CD4-positive, alpha-beta T cell treated with Interleukin-21 for 1 hour (primary cell): ENCODE measurements at regions not wholly inside any gene's neighbourhood (a gene's known extent, or its start where the extent isn't known, plus 50 kb on each side); places are given as distances from the start of the nearest gene placed in this dataset.
A peak's percentile ranks its signal among the peaks of the same experiment; 100 is the strongest.
"Not testable (repeated sequence)": the region's sequence is repeated elsewhere in the genome, so short reads cannot be mapped to it uniquely, and the experiment has no call there.

Source experiments
- DNase-seq: peaks from one replicate; pipeline ENCODE4 v3.0.0-alpha.2; 2020

DNA sequence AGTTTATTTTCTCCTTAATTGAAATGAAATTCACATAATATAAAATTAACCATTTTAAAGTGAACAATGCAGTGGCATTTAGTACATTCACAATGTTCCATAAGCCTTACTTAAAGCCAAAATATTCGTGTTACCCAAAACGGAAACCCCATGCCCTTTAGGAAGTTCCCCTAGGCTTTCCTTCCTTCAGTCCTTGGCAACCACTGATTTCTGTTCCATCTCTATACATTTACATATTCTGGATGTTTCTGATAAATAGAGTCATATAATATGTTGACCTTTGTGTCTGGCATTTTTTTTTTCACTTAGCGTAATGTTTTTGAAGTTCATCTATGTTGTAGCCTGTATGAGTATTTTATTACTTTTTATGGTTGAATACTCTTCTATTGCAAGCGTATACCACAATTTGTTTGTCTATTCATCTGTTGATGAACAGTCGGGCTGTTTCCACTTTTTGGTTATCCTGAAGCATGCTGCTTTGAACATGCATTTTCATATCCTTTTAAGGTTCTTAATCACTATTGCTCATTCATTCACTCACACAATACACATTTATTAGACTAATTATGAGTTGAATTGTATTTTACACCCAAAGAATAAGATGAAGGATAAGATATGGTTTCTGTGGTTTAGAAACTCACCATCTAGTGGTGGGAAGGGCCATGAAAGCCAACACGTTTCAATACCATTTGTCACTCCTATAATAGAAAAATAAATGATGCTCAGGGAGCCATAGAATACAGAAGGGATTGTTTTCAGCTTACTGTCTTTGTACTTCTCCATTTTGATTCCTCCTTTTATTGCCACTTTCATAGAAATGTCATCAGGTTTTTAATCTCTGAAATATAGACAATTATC is 408.2 kb upstream of the CBLB start:
- no peak for DNase-seq

DNA sequence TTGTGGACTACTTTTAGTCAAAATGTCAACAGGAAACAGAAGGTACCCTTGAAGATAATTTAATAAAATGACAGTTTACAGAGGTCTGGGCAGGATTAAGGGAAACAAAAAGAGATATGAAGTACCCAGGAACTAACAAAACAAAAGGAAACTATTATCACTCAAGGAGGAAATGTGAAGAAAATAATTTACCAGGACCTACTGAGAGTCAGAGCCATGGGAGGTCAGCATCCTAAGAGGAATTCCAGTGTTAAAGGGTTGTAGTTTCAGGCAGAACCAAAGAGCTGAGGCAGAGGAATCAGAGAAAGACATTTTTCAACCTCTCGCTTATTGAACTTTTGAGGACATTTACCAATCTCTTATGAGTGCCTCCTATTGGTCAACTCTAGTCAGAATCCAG is 408.9 kb upstream of the CBLB start:
- no peak for DNase-seq

DNA sequence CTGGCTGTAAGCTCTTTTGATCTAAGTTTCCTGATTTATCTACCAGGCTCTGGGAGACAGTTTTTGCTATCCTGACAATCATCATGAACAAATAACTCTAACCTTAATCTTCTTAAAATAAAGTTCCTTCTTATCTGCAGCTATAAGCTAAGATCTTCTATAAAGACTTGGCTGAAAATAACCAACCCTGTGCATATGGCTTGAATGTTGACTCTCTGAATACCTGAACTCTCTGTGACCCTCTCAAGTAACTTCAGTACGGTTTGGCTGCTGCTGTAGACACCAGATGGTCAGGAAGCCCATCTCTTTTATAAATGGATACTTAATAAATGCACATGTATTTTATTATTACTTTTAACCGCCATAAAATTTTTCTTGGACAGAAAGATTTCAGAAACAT is 412.4 kb upstream of the CBLB start:
- no peak for DNase-seq

DNA sequence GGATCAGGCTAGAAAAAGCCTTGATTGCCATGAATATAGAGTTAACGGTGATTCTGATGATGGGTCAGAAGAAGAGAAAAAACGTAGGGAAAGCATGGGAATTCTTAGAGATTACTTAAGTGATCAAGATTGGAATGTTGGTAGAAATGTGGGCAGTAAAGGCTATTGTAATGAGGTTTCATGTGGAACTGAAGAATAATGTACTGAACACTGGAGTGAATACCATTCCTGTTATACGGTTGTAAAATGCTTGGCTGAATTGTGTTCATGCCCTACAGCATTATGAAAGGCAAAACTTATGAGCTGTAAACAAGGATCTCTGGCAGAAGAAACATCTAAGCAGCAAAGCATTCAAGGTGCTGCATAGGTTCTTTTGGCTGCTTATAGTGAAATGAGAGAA is 414.1 kb upstream of the CBLB start:
- DNase-seq: no peak

DNA sequence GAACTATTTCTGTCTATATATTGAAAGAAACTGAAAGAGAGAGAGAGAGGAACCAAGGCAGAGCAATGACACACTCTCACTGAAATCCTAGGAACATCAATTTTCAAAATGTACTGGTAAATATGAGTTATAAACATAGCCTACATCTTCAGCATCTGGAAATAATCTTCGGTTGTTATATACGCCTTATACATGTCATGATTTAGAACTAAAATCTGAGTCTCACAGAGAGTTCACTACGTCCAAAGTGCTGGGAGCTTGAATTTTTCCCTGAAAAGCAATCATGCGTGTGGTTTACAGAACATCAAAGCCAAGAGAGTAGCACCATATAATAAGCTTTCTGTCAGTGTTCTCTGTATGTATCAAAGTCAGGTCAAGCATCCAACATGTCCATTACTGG is 420.0 kb upstream of the CBLB start:
- DNase-seq: no peak

DNA sequence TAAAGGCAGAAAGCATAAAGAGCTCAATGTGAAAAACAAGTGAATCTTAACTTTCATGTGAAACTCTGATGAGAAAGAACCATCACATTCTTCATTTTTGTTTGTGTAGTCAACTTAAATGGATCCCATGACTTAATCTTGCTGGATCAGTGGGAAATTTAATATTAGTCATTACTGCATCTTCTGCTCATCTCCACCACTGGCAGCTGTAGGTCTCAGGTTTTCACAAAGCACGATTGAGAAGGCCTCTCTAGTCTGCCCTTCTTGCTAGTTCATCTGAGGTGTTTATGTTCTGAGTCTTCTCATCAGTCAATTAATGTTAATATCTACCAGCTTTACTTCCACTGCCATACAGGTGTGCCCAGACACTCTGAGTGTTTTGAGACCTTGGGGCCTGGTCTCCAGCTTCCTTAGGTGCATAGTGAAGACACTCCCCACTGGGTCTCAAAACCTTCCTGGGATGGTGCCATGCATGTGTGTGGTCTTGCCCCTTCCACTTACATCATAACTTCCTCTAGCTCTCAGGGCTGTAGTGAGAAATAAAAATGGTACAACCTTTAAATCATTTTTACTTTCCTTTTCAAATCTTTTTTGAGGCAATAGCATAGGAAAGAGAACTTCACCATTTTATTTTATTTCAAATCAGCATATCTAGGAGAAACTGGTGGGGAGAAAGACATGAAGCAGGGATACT is 421.6 kb upstream of the CBLB start:
- no peak for DNase-seq

DNA sequence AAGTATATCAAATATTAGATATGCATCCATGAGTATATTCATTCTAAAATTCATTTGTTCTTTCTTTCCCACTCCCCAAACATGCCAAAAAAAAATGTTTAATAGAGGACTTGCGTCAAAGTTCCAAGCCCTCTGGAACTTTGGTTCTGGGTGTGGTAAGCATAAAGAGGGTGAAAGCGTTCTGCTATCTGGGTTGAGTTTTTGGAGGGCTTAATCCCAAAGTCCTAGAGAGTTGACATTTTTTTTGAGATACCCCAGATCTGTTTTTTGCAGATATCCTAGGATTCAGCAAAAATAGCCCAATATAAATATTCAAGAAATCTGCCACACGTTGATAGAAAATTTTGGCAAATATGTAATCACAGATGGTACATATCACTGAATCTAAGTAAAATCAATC is 424.3 kb upstream of the CBLB start:
- no peak for DNase-seq

DNA sequence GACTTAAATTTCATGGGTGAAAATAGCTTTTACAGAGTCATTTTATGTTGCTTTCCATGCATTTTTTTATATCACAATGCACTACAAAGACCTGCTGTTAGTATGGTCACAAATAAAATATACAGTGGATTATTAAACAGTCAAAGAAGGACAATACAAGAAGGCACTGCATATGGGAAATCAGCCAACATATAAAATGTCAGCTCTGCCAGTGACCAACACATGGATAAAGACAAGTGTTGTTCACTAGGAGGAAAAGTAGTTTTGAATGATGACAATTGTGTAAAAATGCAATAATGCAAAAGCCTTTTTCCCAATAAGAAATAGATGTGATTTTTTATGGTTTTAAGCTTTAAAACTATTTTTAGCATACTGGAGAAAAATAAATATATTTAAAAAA is 425.3 kb upstream of the CBLB start:
- no peak for DNase-seq

DNA sequence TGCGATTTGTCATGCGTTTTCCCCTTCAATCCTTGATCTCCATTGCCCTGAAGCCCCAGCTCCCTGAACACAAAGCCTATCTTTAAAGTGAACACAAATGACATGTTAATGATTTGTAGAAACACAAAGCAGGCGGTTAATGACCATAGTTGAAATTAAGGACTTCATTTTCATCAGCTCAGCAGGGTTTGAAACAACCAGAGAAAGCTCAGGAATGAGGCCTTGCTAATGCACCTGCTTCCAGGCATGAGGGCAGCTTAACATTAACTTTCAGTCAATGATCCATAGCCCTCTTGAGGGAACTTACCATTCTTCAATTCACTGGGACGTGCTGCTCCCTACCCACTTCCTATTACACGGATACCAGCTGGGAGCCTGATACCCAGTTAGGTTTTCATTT is 427.2 kb upstream of the CBLB start:
- no peak for DNase-seq

DNA sequence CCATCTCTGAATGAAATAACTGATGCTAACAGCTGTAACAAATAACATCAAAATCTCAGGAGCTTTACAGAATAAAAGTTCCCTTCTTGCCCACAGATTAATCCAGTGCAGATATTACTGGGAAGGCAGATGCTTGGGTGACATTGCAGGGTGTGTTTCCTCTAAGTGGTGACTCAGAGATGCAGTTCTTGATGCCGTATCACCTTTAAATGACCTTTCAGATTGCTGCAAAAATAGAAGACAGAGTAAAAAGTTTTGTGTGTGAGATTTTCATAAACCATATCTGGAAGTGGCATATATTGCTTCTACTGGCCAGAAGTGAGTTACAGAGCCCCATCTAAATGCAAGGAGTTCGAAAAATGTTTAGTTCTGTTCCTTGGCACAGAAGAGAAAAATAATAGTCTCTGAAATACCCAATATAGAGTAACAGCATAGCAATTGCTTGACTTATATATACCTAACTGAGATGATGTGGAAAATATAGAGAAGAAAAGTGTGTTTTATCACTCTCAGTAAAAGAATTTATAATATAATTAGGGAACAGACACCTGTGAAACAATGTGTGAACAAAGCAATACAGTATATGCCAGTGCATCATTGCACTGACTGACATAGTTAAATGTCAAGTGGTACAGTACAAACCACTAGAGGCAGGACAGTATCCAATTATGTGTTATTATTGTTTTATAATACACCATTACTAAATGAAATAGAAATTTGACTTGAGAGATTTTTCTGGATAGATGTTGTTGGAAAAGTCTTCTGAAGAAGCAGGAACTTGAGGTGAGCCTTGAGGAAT is 430.7 kb upstream of the CBLB start:
- peak; percentile 12 for DNase-seq

DNA sequence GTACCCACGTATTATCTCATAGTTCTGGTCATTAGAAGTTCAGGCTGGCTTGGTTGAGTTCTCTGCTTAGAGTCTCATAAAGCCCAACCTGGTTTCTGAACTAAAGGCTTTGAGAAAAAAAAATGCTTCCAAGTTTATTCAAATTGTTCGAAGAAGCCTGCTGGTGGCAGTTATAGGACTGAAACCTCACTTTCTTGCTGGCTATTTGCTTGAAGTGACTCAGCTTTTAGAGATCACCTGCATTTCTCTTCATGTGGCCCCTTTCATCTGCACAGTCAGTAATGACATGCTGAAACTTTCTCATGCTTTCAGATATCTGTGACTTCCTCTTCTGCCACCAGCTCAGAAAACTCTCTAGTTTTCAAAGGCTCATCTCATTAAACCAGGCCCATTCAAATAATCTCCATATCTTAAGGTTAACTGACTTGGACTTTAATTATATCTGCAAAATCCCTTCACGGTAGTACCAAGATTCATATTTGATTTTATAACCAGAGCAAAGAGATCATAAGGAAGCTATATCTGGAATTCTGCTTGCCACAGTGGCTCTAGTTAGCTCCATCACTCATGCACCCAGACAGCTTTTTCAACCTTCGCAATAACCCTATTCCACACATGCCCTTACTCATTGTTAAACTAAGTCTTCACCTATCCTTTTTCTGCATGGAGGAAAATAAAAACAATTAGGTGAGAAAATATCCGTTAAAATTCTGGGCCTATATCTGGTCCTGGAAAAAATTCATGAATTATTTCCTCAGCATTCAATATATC is 433.8 kb upstream of the CBLB start:
- DNase-seq: peak; percentile 17

DNA sequence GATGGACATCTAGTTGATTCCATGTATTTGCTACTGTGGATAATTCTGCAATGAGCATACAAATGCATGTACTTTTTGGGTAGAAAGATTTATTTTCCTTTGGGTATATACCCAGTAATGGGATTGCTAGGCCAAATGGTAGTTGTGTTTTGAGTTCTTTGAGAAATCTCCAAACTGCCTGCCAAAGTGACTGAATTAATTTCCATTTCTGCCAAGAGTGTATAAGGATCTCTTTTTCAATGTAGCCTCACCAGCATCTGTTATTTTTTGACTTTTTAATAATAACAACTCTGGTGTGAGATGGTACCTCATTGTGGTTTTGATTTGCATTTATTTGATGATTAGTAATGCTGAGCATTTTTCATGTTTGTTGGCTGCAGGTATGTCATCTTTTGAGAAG is 435.0 kb upstream of the CBLB start:
- DNase-seq: no peak

DNA sequence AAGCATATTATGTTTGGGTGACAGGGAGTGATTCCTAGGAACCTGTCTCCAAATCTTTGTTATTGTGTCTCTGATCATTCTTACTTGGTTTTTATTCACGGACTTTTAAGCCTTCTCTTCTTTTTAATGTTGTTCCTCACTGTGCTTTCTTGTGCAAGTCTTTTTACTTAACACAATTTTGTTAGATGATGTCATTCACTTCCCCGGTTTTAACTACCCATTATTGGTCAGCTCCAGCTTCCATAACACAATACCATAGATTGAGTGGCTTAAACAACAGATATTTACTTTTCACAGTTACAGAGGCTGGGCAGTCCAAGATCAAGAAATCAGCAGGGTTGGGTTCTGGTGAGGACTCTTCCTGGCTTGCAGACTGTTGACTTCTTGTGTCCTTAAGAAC is 436.3 kb upstream of the CBLB start:
- DNase-seq: no peak

DNA sequence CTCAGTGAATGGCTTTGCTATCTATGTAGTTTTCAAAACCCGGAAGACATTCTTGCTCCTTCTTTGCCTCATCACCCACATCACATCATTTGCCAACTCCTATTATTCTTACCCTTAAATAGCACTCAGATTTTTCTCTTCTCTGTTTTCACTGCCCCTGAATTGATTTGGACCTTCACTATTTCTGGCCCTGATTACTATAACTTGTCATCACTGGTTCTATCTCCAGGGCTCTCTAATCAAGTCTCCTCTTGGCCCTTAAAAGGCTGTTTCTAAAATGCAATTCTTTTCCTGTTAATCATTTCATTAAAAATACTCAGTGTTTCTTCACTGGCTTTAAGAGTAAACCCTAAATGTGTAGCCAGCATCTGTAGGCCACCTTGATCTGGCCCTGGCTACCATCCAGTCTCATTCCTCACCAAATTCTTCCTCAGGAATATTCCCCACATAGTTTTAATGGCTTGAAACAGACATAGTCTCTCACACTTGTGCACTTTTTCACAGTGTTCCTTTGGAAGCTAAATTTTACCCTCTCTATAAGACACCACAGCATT is 437.1 kb upstream of the CBLB start:
- DNase-seq: no peak

DNA sequence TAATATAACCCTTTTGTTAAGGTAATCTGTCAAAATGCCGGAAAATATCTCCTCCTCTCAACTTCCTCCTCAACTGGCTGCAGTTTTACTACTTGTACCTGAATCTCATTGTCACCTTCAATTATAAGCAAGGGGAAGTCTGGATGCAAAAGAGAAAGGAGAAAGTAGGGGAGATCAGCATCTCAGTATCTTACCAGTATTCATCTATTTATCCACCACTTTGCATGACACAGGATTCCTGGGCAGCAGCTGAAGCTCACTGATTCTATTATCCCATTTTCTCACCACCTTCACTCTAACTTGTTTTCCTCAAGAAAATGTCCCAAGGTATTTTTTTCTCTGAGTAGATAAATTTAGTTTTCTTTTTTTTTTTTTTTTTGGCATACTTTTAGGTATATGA is 440.5 kb upstream of the CBLB start:
- no peak for DNase-seq

DNA sequence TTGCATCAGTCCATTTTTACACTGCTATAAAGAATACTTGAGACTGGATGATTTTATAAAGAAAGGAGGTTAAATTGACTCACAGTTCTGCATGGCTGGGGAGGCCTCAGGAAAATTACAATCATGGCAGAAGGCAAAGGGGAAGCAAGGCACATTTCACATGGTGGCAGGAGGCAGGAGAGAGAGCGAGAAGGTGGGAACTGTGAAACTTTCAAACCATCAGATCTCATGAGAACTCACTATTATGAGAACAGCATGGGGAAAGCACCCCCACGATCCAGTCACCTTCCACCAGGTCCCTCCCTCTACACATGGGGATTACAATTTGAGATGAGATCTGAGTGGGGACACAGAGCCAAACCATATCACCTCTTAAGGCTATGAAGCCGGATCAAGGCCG is 441.0 kb upstream of the CBLB start:
- not testable (repeated sequence) for DNase-seq

DNA sequence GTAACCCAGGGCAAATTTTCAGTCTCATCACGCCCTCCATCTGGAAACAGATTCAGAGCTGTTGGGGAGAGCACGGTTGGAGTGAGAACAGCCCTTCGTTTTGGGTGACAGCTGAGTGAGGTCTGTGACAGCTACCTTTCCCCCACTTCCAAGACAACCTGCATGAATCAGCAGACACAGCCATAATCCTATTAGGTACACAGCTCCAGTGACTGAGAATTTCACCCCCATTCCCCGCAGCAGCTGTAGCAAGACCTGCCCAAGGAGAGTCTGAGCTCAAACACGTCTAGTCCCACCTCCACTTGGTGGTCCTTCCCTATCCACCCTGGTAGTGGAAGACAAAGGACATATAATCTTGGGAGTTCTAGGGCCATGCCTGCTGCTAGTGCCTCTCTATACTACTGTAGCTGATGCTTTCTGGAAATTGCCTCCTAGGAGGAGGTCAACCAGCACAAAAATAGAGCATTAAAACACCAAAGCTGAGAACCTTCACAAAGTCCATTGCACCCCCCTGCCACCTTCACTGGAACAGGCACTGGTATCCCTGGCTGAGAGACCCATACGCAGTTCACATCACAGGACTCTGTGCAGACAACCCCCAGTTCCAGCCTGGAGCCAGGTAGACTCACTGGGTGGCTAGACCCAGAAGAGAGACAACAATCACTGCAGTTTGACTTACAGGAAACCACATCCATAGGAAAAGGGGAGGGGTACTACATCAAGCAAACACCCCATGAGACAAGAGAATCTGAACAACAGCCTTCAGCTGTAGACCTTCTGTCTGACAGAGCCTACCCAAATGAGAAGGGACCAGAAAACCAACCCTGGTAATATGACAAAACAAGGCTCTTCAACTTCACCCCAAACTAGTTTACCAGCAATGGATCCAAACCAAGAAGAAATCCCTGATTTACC is 448.6 kb upstream of the CBLB start:
- no peak for DNase-seq

DNA sequence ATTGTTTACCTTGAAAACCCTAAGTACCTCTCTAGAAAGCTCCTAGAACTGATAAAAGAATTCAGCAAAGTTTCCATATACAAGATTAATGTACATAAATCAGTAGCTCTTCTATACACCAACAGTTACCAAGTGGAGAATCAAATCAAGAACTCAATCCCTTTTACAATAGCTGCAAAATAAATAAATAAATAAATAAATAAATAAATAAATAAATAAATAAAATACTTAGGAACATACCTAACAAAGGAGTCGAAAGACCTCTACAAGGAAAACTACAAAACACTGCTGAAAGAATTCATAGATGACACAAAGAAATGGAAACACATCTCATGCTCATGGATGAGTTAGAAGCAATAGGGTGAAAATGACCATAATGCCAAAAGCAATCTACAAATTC is 452.6 kb upstream of the CBLB start:
- DNase-seq: not testable (repeated sequence)

DNA sequence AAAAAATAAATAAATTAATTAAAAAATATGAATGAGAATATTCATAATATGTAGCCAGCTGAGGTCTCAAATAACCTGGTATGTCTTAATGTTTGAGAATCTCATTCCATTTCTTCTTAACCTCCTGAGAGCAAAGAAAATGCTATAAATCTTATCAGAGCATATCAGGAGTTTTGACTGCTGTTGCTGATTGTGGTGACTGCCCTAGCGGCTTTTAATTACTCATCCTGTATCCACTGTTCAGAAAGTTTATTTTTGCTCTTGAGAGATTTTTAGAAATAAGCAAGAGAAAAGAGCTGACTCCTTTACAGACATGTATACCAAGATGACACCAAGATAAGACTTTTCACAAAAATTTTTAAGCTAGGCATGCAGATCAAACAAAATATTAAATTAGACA is 454.8 kb upstream of the CBLB start:
- DNase-seq: no peak

DNA sequence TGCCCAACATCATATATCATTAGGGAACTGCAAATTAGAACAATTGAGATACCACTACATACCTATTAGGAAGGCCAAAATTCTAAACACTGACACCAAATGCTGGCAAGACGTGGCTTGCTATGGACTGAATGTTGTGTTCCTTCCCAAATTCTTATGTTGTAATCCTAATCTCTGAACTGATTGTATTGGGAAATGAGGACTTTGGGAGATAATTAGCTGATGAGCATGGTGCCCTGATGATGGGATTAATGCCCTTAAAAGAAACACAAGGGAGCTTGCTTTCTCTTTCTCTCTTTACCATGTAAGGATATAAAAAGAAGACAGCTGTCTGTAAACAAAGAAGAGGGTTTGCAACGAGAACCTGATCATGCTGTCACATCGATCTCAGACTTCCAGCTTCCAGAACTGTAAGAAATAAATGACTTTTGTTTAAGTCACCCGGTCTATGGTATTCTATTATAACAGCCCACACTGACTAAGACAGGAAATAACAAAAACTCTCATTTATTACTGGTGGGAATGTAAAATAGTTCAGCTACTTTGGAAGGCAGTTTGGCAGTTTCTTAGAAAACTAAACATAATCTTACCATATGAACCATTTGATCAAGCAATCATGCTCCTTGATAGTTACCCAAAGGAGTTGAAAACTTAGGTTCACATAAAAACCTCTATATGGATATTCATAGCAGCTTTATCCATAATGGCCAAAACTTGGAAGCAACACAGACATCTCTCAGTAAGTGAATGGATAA is 458.3 kb upstream of the CBLB start:
- DNase-seq: no peak

DNA sequence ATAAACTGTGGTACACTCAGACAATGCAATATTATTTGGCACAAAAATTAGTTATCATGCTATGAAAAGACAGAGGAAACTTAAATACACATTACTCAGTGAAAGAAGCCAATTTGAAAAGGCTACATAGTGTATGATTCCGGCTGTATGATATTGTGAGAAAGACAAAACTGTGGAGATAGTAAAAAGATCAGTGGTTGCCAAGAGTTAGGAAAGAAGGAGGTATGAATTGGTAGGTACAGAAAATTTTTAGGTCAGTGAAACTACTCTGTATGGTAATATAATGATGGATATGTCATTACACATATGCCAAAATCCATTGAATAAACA is 458.8 kb upstream of the CBLB start:
- no peak for DNase-seq
